ENCODE measurements at regions not wholly inside any gene's neighbourhood (a gene's known extent, or its start where the extent isn't known, plus 50 kb on each side); places are given as distances from the start of the nearest gene placed in this dataset.

- no peak overlapping the region for H3K4me3 ChIP-seq (ENCODE audit: low read depth, low read length, poor library complexity, severe bottlenecking)
- no TSS peak for BruUV-seq (replicated peaks)
- intact Hi-C loops (cut with micrococcal nuclease; ENCODE audit: unreplicated experiment) = no loop called here
- H3K27me3 ChIP-seq (replicated peaks; ENCODE audit: insufficient read depth, low read depth, low read length, poor library complexity) = no peaks in the 10 kb centered on the region
- H3K9me3 ChIP-seq (ENCODE audit: low read depth, low read length, poor library complexity, severe bottlenecking) = no peaks in the 10 kb centered on the region
- no peaks in the 10 kb centered on the region for H3K36me3 ChIP-seq (ENCODE audit: insufficient read depth, low read length, poor library complexity, severe bottlenecking)
- H3K27ac ChIP-seq (ENCODE audit: low read depth, low read length, poor library complexity, severe bottlenecking) = no peak overlapping the region
- CTCF ChIA-PET = no interaction called here
- POLR2A ChIA-PET (ENCODE audit: low non-redundant PET) = no interaction called here
- TF ChIP-seq CTCF (conservative IDR thresholded peaks at IDR 0.05; ENCODE audit: low read depth, low read length) = no peak
- no peak for TF ChIP-seq EZH2 (IDR thresholded peaks at IDR 0.05; ENCODE audit: borderline replicate concordance, low read depth, low read length, poor library complexity, severe bottlenecking)
- DNase-seq (ENCODE audit: low spot score) = no peak
- H3K4me1 ChIP-seq (ENCODE audit: insufficient read depth, low read length, poor library complexity, severe bottlenecking) = peaks cover 7% of the 10 kb centered on the region
Observed at GRCh38 chr5:93884254-93884653, 142.9 kb upstream of the POU5F2 start.

- TF ChIP-seq EZH2 (IDR thresholded peaks at IDR 0.05; ENCODE audit: borderline replicate concordance, low read depth, low read length, poor library complexity, severe bottlenecking) = no peak
- TF ChIP-seq CTCF (conservative IDR thresholded peaks at IDR 0.05; ENCODE audit: low read depth, low read length) = no peak
- Histone ChIP-seq H3K9me3 (ENCODE audit: low read depth, low read length, poor library complexity, severe bottlenecking) (no peaks in the 10 kb centered on the region), H3K36me3 (ENCODE audit: insufficient read depth, low read length, poor library complexity, severe bottlenecking) (no peaks in the 10 kb centered on the region), H3K4me1 (ENCODE audit: insufficient read depth, low read length, poor library complexity, severe bottlenecking) (peaks cover 7% of the 10 kb centered on the region), H3K27ac (ENCODE audit: low read depth, low read length, poor library complexity, severe bottlenecking) (no peak overlapping the region), H3K27me3 (replicated peaks; ENCODE audit: insufficient read depth, low read depth, low read length, poor library complexity) (no peaks in the 10 kb centered on the region), H3K4me3 (ENCODE audit: low read depth, low read length, poor library complexity, severe bottlenecking) (no peak overlapping the region)
- ChIA-PET POLR2A (ENCODE audit: low non-redundant PET) (no interaction called here), CTCF (no interaction called here)
- peak; percentile 35 for DNase-seq (ENCODE audit: low spot score)
- no TSS peak for BruUV-seq (replicated peaks)
- intact Hi-C loops (cut with micrococcal nuclease; ENCODE audit: unreplicated experiment) = no loop called here
Observed at GRCh38 chr5:93883459-93883858, 142.1 kb upstream of the POU5F2 start.

- H3K36me3 ChIP-seq (ENCODE audit: insufficient read depth, low read length, poor library complexity, severe bottlenecking) = no peaks in the 10 kb centered on the region
- no peaks in the 10 kb centered on the region for H3K9me3 ChIP-seq (ENCODE audit: low read depth, low read length, poor library complexity, severe bottlenecking)
- no peak for DNase-seq (ENCODE audit: low spot score)
- no peak overlapping the region for H3K4me3 ChIP-seq (ENCODE audit: low read depth, low read length, poor library complexity, severe bottlenecking)
- intact Hi-C loops (cut with micrococcal nuclease; ENCODE audit: unreplicated experiment) = no loop called here
- ChIA-PET CTCF (no interaction called here), POLR2A (ENCODE audit: low non-redundant PET) (no interaction called here)
- no peaks in the 10 kb centered on the region for H3K27me3 ChIP-seq (replicated peaks; ENCODE audit: insufficient read depth, low read depth, low read length, poor library complexity)
- no peaks in the 10 kb centered on the region for H3K4me1 ChIP-seq (ENCODE audit: insufficient read depth, low read length, poor library complexity, severe bottlenecking)
- BruUV-seq (replicated peaks) = no TSS peak
- H3K27ac ChIP-seq (ENCODE audit: low read depth, low read length, poor library complexity, severe bottlenecking) = no peak overlapping the region
- TF ChIP-seq CTCF (conservative IDR thresholded peaks at IDR 0.05; ENCODE audit: low read depth, low read length) (peak; percentile 38; the same call in 1 of the 2 replicates), EZH2 (IDR thresholded peaks at IDR 0.05; ENCODE audit: borderline replicate concordance, low read depth, low read length, poor library complexity, severe bottlenecking) (no peak)
Observed at GRCh38 chr5:93875693-93876092, 134.3 kb upstream of the POU5F2 start.

Measured in A673 (cell line).